Cardiac muscle cell (in vitro differentiated cells and primary cell): ENCODE measurements at regions not wholly inside any gene's neighbourhood (a gene's known extent, or its start where the extent isn't known, plus 50 kb on each side); places are given as distances from the start of the nearest gene placed in this dataset.

Experiments
- DNase-seq, 2 donors: peaks; one replicate each; pipeline versions ENCODE4 v3.0.0 to v3.0.0-alpha.2; 2010 to 2017; ENCODE audit warnings: low read depth in 1 of 2, low spot score in 1 of 2
- H3K27ac ChIP-seq: fragments of 200-600 bp; sonication (generic); 2 replicates; pipeline ENCODE4 v1.5.1; 2016
- H3K27me3 ChIP-seq: fragments of 200-600 bp; sonication (generic); 2 replicates; pipeline ENCODE4 v1.6.0; 2016; ENCODE audit warnings: control low read depth
- H3K36me3 ChIP-seq: fragments of 200-600 bp; sonication (generic); 2 replicates; pipeline ENCODE4 v1.5.1; 2016; ENCODE audit warnings: control low read depth
- H3K4me1 ChIP-seq: fragments of 200-600 bp; sonication (generic); 2 replicates; pipeline ENCODE4 v1.8.1; 2017; ENCODE audit warnings: low read depth, mild to moderate bottlenecking, mixed run types
- H3K4me3 ChIP-seq: fragments of 200-600 bp; sonication (generic); 2 replicates; pipeline ENCODE4 v1.5.1; 2016; ENCODE audit warnings: mild to moderate bottlenecking
- H3K9me3 ChIP-seq: fragments of 200-600 bp; sonication (generic); 2 replicates; pipeline ENCODE4 v1.5.1; 2017; ENCODE audit warnings: low read depth, mild to moderate bottlenecking, control low read depth
- TF ChIP-seq, protein P1 (sequence below): IDR thresholded peaks from 2 replicates; pipeline ENCODE4 v1.5.1; 2012; ENCODE audit warnings: low read depth, mild to moderate bottlenecking, low read length

DNA sequence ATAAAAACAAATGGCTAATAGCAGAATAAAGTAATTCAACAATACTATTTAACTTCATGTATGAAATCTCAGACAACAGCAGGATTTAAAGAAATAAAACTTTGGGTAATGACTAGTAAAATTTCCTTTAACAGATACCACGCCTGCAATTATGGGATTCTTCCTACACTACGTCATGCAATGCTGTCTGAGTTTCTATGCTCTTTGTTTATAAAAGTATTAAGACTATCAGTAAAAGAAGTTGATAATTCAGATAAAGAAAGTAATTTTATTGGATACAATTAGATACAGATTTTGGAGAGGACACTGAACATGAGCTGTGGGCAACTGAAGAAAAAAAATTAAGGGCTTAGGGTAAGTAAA, 308.4 kb upstream of the LRFN5 start:
- no peak overlapping the region for H3K27ac ChIP-seq
- DNase-seq, result no peak
- H3K4me3 ChIP-seq, result no peak overlapping the region

DNA sequence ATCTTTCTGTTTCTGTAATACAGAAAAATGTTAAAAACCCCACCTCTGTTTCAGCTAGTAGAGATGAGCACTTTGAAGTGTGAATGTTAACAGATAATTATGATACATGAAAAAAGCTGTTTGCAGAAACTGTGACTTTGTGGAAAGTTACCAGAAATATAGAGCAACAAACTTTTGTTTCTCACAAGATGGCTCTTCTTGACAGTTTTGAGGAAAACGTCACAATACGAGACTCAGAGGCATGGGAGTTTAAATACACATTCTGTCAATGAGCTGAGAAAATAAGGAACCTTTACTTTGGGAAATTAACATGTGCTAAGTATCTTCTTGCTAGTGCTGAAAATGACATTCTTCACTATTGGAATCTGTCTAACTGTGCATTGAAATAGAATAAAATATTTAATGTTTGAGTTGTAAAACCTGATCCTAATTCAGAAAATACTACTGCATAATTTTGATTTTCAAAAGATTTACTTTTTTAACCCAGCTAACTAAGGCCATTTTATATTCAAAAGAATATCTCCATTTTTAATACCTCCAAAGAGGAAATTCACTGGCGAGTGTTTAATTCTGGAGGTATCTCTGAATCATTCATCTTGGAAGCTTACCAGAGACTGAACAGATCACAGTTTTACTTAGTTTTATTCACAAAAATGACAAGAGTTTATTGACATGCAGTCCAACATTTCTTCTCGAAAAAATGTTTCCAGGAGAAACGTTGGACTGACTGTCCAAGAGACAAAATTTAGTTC, 308.9 kb upstream of the LRFN5 start:
- no peaks in the 10 kb centered on the region for H3K27me3 ChIP-seq
- TF ChIP-seq, protein P1, sequence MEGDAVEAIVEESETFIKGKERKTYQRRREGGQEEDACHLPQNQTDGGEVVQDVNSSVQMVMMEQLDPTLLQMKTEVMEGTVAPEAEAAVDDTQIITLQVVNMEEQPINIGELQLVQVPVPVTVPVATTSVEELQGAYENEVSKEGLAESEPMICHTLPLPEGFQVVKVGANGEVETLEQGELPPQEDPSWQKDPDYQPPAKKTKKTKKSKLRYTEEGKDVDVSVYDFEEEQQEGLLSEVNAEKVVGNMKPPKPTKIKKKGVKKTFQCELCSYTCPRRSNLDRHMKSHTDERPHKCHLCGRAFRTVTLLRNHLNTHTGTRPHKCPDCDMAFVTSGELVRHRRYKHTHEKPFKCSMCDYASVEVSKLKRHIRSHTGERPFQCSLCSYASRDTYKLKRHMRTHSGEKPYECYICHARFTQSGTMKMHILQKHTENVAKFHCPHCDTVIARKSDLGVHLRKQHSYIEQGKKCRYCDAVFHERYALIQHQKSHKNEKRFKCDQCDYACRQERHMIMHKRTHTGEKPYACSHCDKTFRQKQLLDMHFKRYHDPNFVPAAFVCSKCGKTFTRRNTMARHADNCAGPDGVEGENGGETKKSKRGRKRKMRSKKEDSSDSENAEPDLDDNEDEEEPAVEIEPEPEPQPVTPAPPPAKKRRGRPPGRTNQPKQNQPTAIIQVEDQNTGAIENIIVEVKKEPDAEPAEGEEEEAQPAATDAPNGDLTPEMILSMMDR, result no peak
- no peak overlapping the region for H3K27ac ChIP-seq
- H3K36me3 ChIP-seq, result no peaks in the 10 kb centered on the region
- H3K4me1 ChIP-seq, result no peaks in the 10 kb centered on the region
- H3K9me3 ChIP-seq, result no peaks in the 10 kb centered on the region
- no peak overlapping the region for H3K4me3 ChIP-seq
- peak in 1 of 2 donors; percentile 2 for DNase-seq

More for the DNA sequence above, 308.4 kb upstream of the LRFN5 start:
- Histone ChIP-seq H3K9me3 (no peaks in the 10 kb centered on the region), H3K27me3 (no peaks in the 10 kb centered on the region), H3K4me1 (no peaks in the 10 kb centered on the region), H3K36me3 (no peaks in the 10 kb centered on the region)
- TF ChIP-seq, protein P1, result no peak

DNA sequence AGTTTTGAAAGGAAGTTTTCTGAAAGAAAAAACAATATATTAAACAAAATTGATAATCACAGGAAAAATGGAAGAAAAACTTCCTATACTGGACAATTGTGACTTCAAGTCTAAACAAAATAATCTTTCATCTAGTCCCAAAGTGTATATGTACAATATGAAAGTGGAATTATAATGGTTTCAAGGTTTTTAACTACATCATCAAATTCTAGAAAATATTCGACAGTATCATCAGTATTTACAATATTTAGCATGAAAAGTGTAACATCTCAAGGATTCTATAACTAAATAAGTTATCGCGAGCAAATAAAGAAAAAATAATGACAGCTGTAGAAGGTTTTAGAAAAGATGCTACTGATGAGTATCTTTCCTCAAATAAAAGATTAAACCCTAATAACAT, 310.9 kb upstream of the LRFN5 start:
- Histone ChIP-seq H3K9me3 (no peaks in the 10 kb centered on the region), H3K4me3 (no peak overlapping the region), H3K4me1 (no peaks in the 10 kb centered on the region), H3K36me3 (no peaks in the 10 kb centered on the region), H3K27ac (no peak overlapping the region), H3K27me3 (no peaks in the 10 kb centered on the region)
- DNase-seq, result no peak
- TF ChIP-seq, protein P1, result no peak

DNA sequence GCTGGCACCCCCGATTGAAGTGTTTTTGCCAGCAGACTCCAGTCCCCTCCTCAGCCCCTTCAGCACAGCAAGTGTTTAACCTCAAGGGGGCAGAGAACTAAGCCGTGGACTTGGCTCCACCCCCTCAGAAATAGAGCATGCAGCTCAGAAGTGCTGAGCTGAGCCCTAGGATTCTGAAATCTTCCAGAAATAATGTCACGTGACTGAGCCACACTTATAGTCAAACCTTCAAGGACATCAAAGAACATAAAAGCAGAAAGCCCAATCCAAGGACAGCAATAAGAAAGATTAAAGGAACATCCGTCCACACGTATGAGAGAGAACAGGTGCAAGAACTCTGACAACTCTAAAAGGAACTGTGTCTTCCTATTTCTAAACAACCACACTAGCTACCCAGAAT, 317.7 kb upstream of the LRFN5 start:
- TF ChIP-seq, protein P1, result no peak
- H3K9me3 ChIP-seq, result no peaks in the 10 kb centered on the region
- no peak overlapping the region for H3K27ac ChIP-seq
- no peaks in the 10 kb centered on the region for H3K4me1 ChIP-seq
- H3K4me3 ChIP-seq, result no peak overlapping the region
- no peak for DNase-seq
- no peaks in the 10 kb centered on the region for H3K27me3 ChIP-seq
- no peaks in the 10 kb centered on the region for H3K36me3 ChIP-seq

- Histone ChIP-seq H3K4me1 (no peaks in the 10 kb centered on the region), H3K27me3 (no peaks in the 10 kb centered on the region), H3K27ac (no peak overlapping the region), H3K4me3 (no peak overlapping the region), H3K9me3 (no peaks in the 10 kb centered on the region), H3K36me3 (no peaks in the 10 kb centered on the region)
- DNase-seq, result peak; percentile 55 to 85
- TF ChIP-seq, protein P1, result no peak
Observed at GRCh38 chr14:41285186-41285748, 321.4 kb upstream of the LRFN5 start.
